B cell (primary cell): ENCODE measurements at regions not wholly inside any gene's neighbourhood (a gene's known extent, or its start where the extent isn't known, plus 50 kb on each side); places are given as distances from the start of the nearest gene placed in this dataset.

Source experiments
- ATAC-seq: fragments of 200-7000 bp; cut with Tn5 transposase; one replicate; pipeline ENCODE4 v1.10.0; 2021; ENCODE audit warnings: low read depth, mild to moderate bottlenecking, moderate number of reproducible peaks, moderate library complexity
- CTCF ChIA-PET: fragments of 350-600 bp; sonication (Branson Sonifier 250); formaldehyde crosslinking; loops from one replicate; lab custom pipeline; 2021; ENCODE audit warnings: antibody characterized with exemption, inconsistent platforms; lab: Charles Lee
- POLR2A ChIA-PET: fragments of 350-600 bp; sonication (Branson Sonifier 250); formaldehyde crosslinking; loops from one replicate; lab custom pipeline; 2021; ENCODE audit warnings: antibody characterized with exemption; lab: Charles Lee
- DNase-seq: peaks from one replicate; pipeline ENCODE4 v3.0.0; 2013
- H2AFZ ChIP-seq: 2 replicates; pipeline ENCODE4 v1.6.1; 2012; ENCODE audit warnings: mild to moderate bottlenecking, low read depth, low read length; ENCODE audit not compliant: insufficient read depth, poor library complexity, severe bottlenecking
- H3K27ac ChIP-seq, 2 donors: 1 replicate in 1 of 2; 2 replicates in 1 of 2; pipeline ENCODE4 v1.5.1; 2012 to 2013; ENCODE audit warnings: low read length in 2 of 2, mild to moderate bottlenecking in 2 of 2, moderate library complexity in 1 of 2
- H3K27me3 ChIP-seq, 4 experiments: fragments of 200-600 bp in 1 of 4; sonication (generic) in 1 of 4; replicated peaks in 1 of 4; 1 replicate in 2 of 4; 2 replicates in 2 of 4; pipeline versions ENCODE4 v1.6.1 to v1.7.0; 2013 to 2016; ENCODE audit warnings: low read length in 3 of 4, mild to moderate bottlenecking in 2 of 4, mixed read lengths in 1 of 4, moderate library complexity in 1 of 4; ENCODE audit not compliant: insufficient read depth in 4 of 4, control insufficient read depth in 3 of 4; ENCODE audit errors: control extremely low read depth in 1 of 4
- H3K36me3 ChIP-seq, 2 experiments: replicated peaks in 1 of 2; 1 replicate in 1 of 2; 2 replicates in 1 of 2; pipeline versions ENCODE4 v1.6.1 to v1.7.1; 2013; ENCODE audit warnings: low read length in 1 of 2; ENCODE audit not compliant: insufficient read depth in 2 of 2, control insufficient read depth in 1 of 2; ENCODE audit errors: control extremely low read depth in 1 of 2, extremely low read depth in 1 of 2
- H3K4me1 ChIP-seq, 2 donors: fragments of 200-600 bp in 1 of 2; sonication (generic) in 1 of 2; 1 replicate in 1 of 2; 2 replicates in 1 of 2; pipeline versions ENCODE4 v1.5.1 to v1.6.1; 2013 to 2017; ENCODE audit warnings: low read length in 2 of 2; ENCODE audit not compliant: control insufficient read depth in 2 of 2, insufficient read depth in 2 of 2
- H3K4me2 ChIP-seq: replicated peaks from 2 replicates; pipeline ENCODE3; 2012; ENCODE audit warnings: mild to moderate bottlenecking, low read depth, low read length; ENCODE audit not compliant: poor library complexity, severe bottlenecking
- H3K4me3 ChIP-seq, 5 experiments: fragments of 200-600 bp in 1 of 5; sonication (generic) in 1 of 5; 1 replicate in 3 of 5; 2 replicates in 2 of 5; pipeline versions ENCODE4 v1.5.1 to v1.7.0; 2011 to 2016; ENCODE audit warnings: low read length in 4 of 5, mild to moderate bottlenecking in 4 of 5, low read depth in 2 of 5, control low read depth in 1 of 5, moderate library complexity in 1 of 5; ENCODE audit not compliant: insufficient read depth in 1 of 5; ENCODE audit errors: control extremely low read depth in 1 of 5, extremely low read depth in 1 of 5
- H3K79me2 ChIP-seq: fragments of 200-600 bp; sonication (generic); one replicate; pipeline ENCODE4 v1.6.0; 2016; ENCODE audit warnings: low read length; ENCODE audit not compliant: control insufficient read depth, insufficient read depth
- H3K9ac ChIP-seq: fragments of 200-600 bp; sonication (generic); 2 replicates; pipeline ENCODE4 v1.6.1; 2017; ENCODE audit warnings: mild to moderate bottlenecking, low read length, moderate library complexity
- H3K9me3 ChIP-seq, 3 donors: one replicate each; pipeline versions ENCODE4 v1.6.1 to v1.7.1; 2013; ENCODE audit warnings: low read length in 2 of 3; ENCODE audit not compliant: control insufficient read depth in 2 of 3, insufficient read depth in 1 of 3; ENCODE audit errors: control extremely low read depth in 1 of 3
- H4K20me1 ChIP-seq: 2 replicates; pipeline ENCODE4 v1.6.0; 2012; ENCODE audit warnings: mild to moderate bottlenecking, low read length; ENCODE audit not compliant: insufficient read depth, control insufficient read depth, poor library complexity, severe bottlenecking
- H3K27ac Mint-ChIP-seq: one replicate; pipeline ENCODE4 v1.8.0; 2021; ENCODE audit warnings: mixed read lengths
- H3K27me3 Mint-ChIP-seq: one replicate; pipeline ENCODE4 v1.8.0; 2021; ENCODE audit warnings: mixed read lengths
- H3K4me1 Mint-ChIP-seq: one replicate; pipeline ENCODE4 v1.8.0; 2021; ENCODE audit warnings: mixed read lengths
- H3K4me3 Mint-ChIP-seq: one replicate; pipeline ENCODE4 v1.8.0; 2021; ENCODE audit warnings: mixed read lengths
- H3K9me3 Mint-ChIP-seq: one replicate; pipeline ENCODE4 v1.8.0; 2022; ENCODE audit warnings: mixed read lengths; ENCODE audit not compliant: insufficient read depth
- CTCF ChIP-seq: fragments of 200-600 bp; IDR thresholded peaks from one replicate; pipeline ENCODE4 v1.8.0; 2022; ENCODE audit warnings: antibody characterized with exemption, mild to moderate bottlenecking
- EZH2 ChIP-seq: IDR thresholded peaks from 2 replicates; pipeline ENCODE4 v1.6.1; 2012; ENCODE audit warnings: borderline replicate concordance, low read depth, mild to moderate bottlenecking, moderate library complexity, low read length; ENCODE audit not compliant: insufficient read depth, poor library complexity, severe bottlenecking
- WGBS: methylation state at CpG from one replicate; pipeline ENCODE4 v1.1.5; 2013; ENCODE audit warnings: missing lambda C conversion rate; ENCODE audit not compliant: insufficient coverage; 5-methylcytosine and 5-hydroxymethylcytosine counted together
- intact Hi-C: fragments of 100-400 bp; cut with micrococcal nuclease; formaldehyde crosslinking; loops from one replicate; pipeline ENCODE4 v1.10.0; 2022

- no peaks in the 10 kb centered on the region for H3K27me3 ChIP-seq
- H3K4me3 ChIP-seq, result no peak overlapping the region
- CTCF ChIA-PET, result no interaction called here
- H3K9me3 ChIP-seq, result no peaks in the 10 kb centered on the region
- 80% methylated on average over 2 of the region's 3 CpGs for whole genome bisulfite sequencing
- TF ChIP-seq EZH2 (no peak), CTCF (no peak)
- no peak overlapping the region for H3K4me3 Mint-ChIP-seq
- H3K9me3 Mint-ChIP-seq, result peaks cover 10% of the 10 kb centered on the region
- ATAC-seq, result no peak
- H3K27ac ChIP-seq, result no peak overlapping the region
- no peaks in the 10 kb centered on the region for H4K20me1 ChIP-seq
- intact Hi-C loops, result no loop called here
- H3K4me2 ChIP-seq, result no peak overlapping the region
- H3K79me2 ChIP-seq, result no peaks in the 10 kb centered on the region
- H2AFZ ChIP-seq, result no peak overlapping the region
- no peak overlapping the region for H3K27ac Mint-ChIP-seq
- no peak overlapping the region for H3K9ac ChIP-seq
- no peak for DNase-seq
- POLR2A ChIA-PET, result no interaction called here
- no peaks in the 10 kb centered on the region for H3K4me1 ChIP-seq
- H3K4me1 Mint-ChIP-seq, result no peaks in the 10 kb centered on the region
- H3K27me3 Mint-ChIP-seq, result no peaks in the 10 kb centered on the region
- no peaks in the 10 kb centered on the region for H3K36me3 ChIP-seq
Observed at GRCh38 chr21:16676391-16676790, 836.5 kb upstream of the CXADR start.

- H3K4me3 ChIP-seq, result no peak overlapping the region
- no peaks in the 10 kb centered on the region for H3K4me1 ChIP-seq
- no peak overlapping the region for H3K27ac ChIP-seq
- POLR2A ChIA-PET, result no interaction called here
- H3K4me3 Mint-ChIP-seq, result no peak overlapping the region
- TF ChIP-seq EZH2 (no peak), CTCF (no peak)
- intact Hi-C loops, result no loop called here
- no peaks in the 10 kb centered on the region for H3K36me3 ChIP-seq
- CTCF ChIA-PET, result no interaction called here
- no peaks in the 10 kb centered on the region for H4K20me1 ChIP-seq
- no peak overlapping the region for H2AFZ ChIP-seq
- peaks cover 10% of the 10 kb centered on the region for H3K9me3 Mint-ChIP-seq
- no peak overlapping the region for H3K9ac ChIP-seq
- no peaks in the 10 kb centered on the region for H3K9me3 ChIP-seq
- H3K4me2 ChIP-seq, result no peak overlapping the region
- no peaks in the 10 kb centered on the region for H3K79me2 ChIP-seq
- DNase-seq, result no peak
- no peaks in the 10 kb centered on the region for H3K27me3 Mint-ChIP-seq
- 81% methylated on average over 2 of the region's 3 CpGs for WGBS
- H3K27me3 ChIP-seq, result no peaks in the 10 kb centered on the region
- H3K4me1 Mint-ChIP-seq, result no peaks in the 10 kb centered on the region
- no peak for ATAC-seq
- no peak overlapping the region for H3K27ac Mint-ChIP-seq
Observed at GRCh38 chr21:16678429-16679160, 834.2 kb upstream of the CXADR start.
